ENCODE measurements at regions not wholly inside any gene's neighbourhood (a gene's known extent, or its start where the extent isn't known, plus 50 kb on each side); places are given as distances from the start of the nearest gene placed in this dataset.

DNA sequence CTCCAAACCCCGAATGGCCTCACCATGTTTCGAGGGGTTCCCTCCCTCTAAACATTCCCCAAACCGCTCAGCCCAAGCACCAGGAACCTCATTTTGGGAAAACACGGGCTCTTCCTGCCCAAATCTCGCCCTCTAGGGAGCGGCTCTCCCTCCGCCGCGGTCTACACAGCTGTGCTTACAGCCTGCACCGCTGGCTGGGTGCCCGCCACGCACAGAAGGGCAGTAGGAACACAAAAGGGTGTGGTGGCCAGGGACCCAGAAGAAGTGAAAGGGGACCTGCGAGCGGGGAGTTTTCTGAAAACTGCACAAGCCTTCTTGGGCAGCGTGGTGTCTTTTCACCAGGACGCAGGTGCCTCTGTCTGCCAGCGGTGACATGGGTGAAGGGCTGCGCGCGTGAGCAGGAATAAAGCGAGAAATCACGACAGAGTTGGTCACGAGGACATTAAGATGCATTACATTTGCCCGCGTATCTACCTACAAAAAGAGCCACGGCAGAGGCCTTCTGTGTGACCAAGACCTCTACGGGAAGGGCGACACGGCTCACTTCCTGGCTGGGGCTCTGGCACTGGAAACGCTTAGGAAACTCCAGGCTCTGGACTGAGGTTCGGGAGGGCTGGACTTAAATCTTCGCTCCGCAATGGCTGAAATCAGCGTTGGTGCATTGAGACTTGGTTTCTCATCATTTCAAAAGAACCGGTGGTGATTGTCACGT is 171.7 kb downstream of the LSM5 start:
- TF ChIP-seq EZH2 (IDR thresholded peaks at IDR 0.05; ENCODE audit: insufficient read depth, poor library complexity, severe bottlenecking): no peak
- TF ChIP-seq EZH2phosphoT487 (IDR thresholded peaks at IDR 0.05; ENCODE audit: insufficient read depth, low read depth): no peak
